Activated CD4-positive, alpha-beta T cell treated with anti-CD3 and anti-CD28 coated beads for 4 hours (primary cell): ENCODE measurements at regions not wholly inside any gene's neighbourhood (a gene's known extent, or its start where the extent isn't known, plus 50 kb on each side); places are given as distances from the start of the nearest gene placed in this dataset.

Experiments
- DNase-seq, 2 donors: peaks; one replicate each; pipeline ENCODE4 v3.0.0-alpha.2; 2020

DNA sequence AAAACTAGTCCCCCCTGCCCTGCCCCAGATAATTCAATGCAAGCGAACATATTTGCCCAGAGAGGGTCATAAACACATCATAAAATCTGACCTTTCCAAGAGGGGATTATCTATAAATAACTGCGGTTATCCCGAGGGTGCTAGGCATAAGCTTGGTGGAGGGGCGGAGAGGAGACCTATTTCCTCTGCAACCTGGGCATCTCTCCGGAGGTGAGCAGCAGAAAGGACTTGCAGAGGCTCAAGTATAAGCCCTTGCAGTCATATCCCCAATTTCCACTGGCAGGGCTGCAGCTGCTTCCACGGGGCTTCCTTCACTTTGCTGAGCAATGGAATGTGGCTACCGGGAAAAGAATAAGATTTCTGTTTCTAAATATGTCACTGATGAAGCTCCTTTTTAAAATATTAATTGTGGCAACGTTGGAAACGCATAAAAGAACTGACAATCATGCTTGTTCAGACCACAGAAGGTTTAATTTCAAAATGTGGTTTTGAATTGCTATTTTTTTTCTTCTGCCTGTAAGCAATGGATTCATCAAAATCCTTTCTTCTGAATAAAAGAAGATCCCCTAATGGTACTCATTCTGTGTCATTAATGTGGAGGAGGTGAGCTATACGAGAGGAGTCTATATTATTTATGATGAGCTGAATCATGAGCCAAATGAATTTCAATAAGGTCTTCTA, 268.9 kb upstream of the ATP2B1 start:
- DNase-seq = no peak

DNA sequence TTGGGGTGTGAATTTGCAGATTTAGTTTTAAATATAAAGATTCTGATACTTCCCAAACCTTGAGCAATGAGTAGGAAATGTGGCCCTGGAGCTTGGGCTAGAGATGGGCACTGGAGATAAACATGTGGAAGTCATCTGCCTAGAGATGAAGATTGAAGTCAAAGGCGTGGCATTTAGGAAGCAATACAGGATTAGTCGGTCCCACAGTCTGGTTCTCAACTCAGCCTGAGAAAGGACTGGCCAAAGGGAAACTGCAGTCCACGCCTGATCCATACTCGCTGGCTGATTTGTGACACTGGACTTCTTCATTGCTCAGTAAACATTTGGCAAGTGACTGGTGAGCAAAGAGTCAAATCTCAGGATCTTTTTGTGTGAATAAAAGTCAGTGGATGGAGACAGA, 268.2 kb upstream of the ATP2B1 start:
- no peak for DNase-seq

DNA sequence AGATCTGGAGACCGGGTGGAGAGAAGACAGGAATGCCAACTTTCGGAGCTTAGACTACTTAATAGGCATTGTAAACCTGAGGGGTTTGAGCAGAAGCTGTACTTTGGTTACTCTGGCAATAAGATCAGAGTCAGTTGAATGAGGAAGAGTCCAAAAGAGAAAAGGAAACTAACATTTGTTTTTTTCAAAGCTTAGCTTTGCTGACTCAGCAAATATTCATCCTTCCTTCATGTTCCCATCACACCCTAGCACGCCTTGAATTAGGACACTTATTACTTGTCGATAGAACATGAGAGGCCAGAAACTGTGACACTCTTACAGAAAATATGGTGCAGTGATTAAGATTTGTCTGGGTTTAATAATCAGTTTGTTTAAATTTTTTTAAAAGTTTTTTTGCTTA, 266.9 kb upstream of the ATP2B1 start:
- no peak for DNase-seq

DNA sequence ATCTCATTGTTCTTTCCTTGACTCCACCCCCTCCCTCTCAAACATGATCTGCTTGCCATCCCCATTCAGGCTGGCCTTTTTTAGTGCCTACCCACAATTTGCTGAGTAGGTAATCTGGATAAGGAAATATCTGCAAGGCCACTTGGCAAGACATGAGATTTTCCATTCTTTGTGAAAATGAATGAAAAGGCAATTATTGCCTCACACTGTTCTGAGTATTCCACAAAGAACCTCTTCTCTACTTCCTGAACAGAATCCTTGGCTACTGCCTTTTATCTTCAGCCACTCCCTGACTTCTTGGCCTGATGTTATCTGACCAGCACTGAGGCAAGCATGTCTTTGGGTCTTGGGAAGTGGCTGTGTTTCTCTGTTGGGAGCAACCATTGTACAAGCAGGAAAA, 263.2 kb upstream of the ATP2B1 start:
- no peak for DNase-seq

DNA sequence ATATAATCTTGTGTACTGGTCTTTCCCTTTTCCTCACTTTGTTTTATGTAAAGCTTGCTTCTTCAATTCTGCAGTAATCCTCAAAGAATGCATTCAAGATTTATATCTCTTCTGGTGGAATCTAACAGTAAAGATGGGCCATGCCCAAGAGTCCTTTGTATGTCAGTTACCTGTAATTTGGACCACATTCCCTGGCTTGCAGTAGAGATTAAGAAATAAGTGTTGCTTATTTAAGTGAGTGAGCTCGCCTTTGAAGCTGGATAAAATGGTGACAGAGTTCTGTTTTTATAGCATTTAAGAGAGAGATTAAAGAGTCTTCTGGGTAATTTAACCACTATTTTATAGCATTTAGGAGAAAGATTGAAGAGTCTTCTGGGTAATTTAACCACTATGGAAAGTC, 262.1 kb upstream of the ATP2B1 start:
- no peak for DNase-seq

DNA sequence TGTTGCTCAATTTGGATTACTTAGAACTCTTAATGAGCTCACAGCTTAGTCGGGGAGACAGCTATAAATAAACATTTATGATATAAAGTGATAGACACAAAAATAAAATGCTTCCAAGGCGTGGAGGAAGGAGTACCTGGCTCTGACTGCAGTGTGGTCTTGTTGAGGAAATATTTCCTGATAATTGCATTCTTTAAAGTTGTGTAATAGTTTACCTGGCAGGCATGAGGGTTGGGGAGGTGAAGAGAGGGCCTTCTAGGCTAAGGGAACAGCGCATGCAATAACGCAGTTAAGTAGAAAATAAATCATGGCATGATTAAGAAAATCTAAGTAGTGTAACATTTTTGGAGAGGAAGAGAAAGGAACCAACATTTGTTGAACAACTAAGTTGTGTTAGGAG, 260.5 kb upstream of the ATP2B1 start:
- no peak for DNase-seq

DNA sequence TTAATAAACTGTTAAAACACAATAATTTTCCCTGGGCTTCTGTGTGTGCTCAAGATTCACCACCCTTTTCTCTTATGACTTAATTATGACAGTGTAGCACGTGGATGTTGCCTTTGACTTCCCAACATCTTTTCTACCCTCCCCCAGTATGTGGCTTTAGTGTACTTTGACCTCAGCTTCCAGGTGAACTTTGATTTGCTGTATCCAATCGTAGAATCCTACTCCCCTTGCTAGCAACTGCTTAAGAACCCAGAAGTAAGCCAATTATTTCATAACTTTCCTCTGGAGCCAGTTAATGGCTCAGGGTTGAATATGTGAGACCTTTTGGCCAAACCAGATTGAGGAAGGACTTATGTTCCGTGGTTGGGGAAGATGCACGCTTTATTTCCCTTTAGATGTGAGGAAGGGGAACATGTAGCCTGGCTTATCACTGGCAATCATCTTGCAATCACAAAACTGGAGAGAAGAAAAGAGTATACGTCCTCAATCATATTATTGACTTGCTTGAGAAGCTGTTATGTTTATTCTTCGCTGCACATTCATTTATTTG, 259.6 kb upstream of the ATP2B1 start:
- DNase-seq = no peak

DNA sequence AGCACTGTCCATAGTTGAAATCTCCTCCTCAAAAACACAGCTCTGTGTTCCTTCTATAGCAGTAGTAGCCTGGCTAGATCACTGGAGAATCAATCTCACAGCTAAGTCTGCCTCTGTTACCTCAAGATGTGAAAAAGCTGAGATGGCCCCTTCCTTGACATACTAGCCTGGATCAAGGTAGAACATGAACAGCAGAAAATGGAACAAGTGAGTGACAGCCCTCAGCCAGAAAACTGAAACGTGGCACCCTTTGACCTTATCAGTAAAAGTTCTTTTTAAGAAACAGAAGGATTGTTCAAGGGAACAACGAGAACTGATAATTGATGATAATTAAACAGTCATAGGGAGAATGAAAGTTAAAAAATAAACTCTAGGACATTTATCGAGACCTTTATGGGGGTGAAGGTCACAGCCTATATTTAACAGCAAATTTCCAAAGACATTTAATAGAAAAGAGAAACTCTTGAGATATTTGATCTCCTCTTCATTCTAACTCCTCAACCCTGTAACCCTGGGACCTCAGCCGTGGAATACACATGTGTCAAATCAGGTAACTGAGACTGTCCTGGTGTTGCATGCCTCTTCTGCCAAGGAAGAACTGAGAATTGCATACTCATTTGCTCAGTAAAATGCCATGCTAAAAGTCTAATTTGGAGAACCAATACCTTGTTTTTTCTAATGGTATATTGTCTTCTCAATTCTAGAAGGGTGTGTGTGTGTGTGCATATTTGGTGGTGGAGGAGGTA, 258.0 kb upstream of the ATP2B1 start:
- no peak for DNase-seq

DNA sequence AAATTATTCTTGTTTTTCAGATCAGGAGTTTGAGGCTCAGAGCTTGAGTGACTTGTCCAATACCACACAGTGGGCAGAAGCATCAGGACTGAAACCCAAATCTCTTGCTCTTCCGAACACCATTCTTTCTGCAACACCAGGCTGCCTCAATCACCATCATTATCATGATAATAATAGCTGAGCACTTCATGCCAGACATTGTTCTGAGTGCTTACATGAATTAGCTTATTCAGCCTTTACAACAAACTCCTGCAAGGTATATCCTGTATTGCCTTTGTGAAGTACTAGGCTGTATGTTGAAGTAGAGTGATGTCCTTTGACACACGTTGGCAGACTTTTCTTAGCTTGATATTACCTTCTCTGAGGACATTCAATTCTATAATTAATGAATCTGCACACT, 257.4 kb upstream of the ATP2B1 start:
- no peak for DNase-seq

DNA sequence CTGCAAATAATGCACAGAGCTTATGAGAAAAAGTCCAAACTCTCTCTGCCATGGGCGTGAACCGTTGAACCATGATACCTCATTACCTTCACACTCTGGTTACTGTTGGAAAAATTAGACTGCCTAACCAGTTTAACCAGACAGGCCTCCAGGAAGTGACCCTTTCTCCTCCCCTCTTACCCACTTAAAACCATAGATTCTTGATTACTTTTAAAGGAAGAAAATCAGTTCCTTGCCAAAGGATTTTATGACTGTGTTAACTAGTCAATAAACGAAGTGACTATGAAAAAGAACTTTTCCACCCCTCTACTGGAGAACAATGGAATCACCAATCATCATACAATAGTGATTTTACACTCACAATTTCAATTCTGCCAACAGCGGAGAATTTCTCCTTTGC, 254.0 kb upstream of the ATP2B1 start:
- DNase-seq = no peak

DNA sequence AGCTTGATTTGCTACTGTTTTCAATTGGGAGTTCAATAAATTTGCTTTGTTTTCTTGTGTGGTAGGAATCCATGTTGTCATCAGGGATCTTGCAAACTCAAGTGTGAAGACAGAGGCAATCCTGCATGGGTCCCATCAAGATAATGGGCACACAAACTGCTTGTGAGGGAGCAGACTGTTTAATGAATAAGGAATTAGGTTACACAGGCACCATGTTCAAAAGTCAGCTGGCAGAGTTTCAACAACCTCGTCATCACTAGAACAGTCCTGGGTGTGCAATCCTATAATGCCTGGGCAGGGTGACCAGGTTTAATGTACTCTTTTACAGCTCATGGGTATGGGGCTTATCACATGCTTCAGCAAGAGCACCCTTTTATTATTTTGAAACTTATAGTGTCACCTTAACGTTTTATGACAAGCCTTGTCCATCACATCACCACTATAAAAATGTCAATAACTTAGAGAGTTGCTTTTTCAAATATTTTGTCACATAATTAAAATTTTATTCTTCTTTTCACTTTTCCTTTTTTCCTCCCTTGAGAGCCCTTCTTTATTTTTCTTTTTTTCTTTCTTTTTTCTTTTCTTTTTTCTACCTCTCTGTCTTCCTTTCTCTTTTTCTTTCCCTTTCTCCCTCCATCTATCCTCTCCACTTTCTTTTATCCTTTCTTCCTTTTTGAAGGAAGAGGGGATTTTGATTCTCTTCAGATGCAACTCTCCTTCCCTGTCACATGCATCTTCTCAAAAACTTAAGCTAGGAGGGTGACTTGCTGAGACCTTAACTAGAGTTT, 252.2 kb upstream of the ATP2B1 start:
- DNase-seq = no peak

DNA sequence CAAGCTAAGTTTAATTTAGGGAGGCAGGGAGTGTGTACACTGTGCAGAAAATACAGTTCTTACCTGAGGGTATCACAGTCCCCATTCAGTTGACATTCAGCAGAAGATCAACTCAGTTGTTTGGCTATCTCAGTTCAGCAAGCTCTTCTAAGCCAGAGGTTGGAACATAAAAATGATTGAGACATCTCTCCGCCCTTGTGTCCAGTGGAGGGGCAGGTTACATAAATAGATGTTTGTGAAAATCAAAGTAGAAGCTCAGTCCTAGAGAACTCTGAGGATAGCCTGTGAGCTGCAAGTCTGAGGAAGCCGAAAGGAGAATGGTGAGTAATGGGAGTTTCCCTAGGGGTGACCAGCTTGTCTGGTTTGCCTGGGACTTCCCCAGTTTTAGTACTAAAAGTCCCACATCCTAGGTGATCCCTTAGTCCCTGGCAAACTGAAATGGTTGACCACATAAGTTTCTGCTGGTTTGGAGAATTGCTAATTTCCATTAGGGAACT, 251.4 kb upstream of the ATP2B1 start:
- DNase-seq = peak; percentile 11 to 20

DNA sequence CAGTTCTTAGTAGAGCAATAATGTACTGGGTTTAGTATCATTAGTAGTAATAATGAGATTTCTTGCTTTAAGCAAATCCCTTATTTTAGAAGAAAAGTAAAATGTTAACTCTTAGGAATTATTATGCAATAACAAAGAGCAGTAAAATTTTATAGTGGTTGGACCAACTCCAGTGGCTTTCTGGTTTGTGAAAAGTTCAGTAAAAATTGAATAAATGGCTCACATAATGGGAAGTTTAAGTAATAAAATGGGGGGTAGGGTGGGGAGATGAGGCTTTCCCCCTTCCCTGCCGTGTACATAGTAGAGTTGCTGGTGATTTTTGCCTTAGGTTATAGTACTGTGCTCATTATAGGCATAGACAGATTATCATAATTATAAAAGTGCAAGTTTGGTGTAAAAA, 250.5 kb upstream of the ATP2B1 start:
- DNase-seq = no peak

DNA sequence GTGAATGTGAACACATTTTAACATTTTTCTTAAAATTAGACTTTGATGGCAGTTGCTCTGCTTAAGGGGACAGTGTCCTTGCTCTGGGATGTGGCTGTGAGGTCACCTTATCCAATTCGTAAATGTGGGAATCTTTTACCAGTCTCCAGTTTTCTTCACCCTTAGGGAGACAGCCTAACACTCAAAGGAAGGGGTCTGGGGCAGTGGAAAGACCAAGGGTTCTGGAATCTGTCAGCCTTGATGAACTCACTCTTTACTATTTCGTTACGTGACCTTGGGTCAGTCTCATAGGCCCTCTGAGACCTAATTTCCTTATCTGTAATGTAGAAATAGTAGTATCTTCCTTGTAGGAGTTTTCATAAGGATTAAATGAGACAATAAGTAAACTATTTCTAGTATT, 245.6 kb upstream of the ATP2B1 start:
- no peak for DNase-seq

DNA sequence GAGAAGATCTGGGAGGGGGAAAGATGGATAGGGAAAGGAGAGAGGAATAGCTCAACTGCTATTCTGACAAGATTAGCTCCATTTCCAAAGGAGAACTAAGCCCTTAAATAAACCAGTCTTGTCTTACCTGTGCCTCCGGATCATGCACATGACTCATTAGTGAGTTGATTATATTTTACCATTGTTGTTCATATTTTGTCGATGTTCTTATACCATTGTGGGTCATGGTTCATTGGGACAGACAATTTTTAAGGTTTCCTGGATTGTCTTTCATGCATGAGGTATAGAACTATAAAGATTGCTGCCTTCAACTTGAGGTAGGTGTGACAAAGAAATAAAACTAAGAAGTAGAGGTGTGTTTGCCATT, 243.0 kb upstream of the ATP2B1 start:
- DNase-seq = no peak

DNA sequence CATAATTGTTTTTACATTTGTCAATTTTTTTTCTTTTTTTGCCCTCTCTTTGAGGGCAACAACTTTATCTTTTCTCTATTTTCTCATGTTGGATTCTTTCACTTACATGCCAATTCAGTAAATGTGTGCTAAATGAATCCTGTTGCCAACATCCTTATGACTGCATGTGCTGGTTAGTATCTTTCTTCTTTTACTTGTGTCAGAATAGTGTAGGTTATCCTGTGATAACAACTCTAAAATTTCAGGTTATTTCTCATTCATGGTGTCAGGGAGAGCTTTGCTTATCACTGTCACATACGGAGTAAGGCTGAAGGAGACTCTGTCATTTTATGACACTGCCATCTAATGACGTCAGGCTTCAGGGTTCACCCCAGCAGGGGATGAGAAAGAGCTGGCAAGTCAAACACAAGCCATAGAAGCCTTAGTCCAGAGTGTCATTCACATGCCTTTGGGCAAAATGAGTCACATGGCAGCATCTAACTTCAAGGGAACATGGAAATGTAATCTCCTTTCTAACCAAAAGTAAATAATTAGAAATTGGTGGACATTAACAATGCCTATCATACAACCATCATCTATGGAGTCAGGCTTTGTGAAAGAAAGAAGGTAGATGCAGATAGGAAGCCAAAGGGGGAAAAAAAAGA, 242.5 kb upstream of the ATP2B1 start:
- DNase-seq = no peak

DNA sequence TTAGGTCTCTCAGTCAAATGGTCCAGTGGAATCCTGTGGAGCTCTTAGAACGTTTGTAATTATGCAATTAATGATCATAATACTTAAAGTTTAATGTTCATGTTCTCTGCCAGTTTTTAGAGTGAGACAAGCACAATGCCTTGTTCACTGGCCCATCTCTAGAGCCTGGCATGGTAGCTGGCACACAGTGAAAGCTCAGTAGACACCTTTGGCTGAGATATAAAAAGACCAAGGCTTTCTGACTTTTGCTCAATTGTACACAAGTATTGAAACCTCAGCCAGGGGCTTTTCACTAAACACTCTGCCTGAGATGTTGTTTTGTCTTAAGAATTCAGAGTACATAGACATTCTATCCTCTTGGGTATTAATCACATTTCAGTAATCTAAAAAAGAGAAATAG, 241.8 kb upstream of the ATP2B1 start:
- DNase-seq = no peak

DNA sequence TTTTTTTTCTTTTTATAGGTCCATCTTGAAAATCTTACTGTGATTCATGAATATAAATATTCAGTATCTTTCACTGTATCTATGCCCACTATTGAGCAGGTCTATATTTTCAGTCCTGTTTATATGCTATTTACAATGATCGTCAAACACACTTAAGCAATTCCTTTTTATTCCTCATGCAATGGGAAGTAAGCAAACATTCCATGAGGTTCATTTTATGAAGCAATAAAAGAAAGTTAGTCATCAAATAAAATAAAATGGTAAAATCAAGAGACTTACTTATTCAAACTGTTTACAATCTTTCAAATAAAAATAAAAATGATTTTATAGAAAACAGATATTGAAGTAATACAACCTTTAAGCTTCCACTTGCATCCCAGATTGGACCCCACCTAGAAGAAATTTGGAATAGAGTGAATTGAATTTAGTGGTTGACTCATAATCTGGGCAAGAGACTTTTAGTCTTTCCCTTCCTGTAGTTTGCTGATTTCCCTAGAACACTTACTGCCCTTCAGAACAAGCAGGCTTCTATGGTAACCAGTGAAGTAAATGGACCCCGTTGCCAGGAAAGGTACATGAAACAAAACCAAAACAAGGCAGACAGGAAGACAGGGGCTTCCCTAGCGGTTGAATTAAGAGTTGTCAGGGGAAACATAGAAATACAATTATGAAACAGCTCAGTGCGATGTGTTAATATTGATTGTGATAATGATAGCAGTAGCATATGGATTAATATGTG, 241.0 kb upstream of the ATP2B1 start:
- peak; percentile 42 to 45 for DNase-seq

DNA sequence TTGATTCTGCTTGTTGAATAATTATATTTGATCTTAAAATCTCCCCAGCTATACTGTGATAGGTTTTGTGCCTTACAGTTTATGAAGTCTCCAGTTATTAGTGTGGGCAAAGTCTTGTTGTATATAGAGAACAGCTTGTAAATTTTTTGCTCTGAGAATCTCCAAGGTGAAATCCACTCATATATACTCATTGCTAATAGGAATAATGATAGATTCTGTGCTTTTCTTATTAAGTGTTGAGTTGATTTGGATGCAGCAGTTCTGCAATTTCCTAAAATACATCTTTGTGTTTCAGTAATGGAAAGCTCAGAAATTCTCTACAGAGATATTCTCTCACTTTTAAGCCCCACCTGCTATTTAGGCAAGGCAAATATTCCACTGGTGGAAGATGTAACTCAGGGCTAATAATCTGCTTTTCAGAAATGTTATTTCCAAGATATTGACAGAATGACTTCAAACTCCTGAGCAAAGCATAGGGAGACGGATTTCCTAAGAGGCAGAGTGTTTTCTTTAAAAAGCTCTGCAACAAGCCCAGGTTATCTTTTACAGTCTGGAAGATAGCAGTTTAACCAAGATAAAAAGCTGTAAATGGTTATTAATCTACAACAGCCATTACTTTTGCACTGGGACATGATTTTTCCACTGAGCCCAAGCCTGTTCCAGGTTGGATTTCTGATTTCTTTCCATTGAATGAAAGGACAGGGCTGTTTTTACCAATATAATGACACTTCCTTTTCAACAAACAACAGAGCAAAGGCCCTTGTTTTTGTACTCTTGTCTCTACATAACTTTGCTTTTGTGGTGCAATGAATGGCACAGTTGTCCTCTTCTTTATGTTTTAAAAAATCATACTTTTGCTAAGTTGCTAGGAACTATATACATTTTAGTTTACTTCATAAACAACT, 239.9 kb upstream of the ATP2B1 start:
- no peak for DNase-seq

DNA sequence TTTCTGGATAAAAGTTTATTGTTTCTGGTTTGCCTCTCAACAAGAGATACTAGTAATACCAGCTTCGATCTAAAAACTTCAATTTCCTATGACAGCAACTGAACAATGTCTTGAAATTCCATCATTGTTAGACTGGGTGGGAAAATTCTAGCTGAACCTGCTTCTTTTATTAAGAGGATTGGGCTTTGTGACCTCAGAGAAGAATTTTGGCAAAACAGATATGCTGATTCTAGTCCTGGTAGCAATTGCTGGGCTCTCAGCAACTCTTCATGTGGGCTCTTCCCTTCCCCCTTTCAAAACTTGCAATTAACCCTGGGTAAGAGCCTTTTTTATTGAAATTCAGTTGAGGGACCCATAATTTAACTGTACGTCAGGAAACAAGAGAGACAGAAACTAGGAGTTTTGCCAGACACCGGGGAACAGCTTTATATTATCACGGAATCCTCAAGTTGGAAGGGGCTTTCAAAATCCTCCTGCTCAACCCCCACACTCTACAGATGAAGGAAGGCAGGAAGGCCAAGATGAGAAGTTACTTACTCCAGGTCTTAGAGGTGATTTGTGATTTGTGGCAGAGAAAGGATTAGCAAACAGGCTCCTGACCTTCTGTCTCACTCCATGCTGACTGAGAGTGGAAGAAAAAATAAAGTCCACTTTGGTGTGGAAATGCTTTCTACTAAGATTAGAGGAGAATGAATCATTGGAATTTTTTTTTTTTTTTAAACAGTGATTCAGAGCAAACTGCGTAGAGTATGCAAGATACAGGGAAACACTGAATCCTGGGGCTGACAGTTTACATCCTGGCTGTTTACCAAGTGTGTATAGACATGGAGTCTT, 239.0 kb upstream of the ATP2B1 start:
- no peak for DNase-seq
